GM19351 (cell line): ENCODE measurements at regions not wholly inside any gene's neighbourhood (a gene's known extent, or its start where the extent isn't known, plus 50 kb on each side); places are given as distances from the start of the nearest gene placed in this dataset.

Experiments used
- ATAC-seq: cut with Tn5 transposase; IDR thresholded peaks from one replicate; pipeline ENCODE4 v1.9.1; 2021; ENCODE audit warnings: mild to moderate bottlenecking, moderate library complexity; ENCODE audit not compliant: unreplicated experiment

DNA sequence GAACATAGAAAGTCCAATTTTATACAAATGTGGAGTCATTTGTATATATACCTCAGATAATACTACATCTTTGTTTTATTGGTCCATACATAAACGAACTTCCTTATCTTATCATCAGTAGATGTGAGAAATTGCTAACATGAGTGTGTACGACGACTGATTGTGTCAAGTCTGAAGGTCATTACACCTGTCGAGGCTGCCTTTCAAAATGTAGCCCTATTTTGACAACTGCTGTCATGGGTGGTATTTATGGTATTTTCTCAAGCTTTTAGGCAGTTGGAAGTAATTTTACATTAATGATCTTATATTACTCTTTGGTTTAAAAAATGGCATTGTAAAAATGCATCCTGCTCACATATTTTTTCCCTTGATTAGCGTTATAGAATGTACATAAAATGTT lies 183.7 kb upstream of the DNAJC19 start:
- no peak for ATAC-seq

GRCh38 chr3:181134873-181135272 lies 145.3 kb upstream of the DNAJC19 start:
- ATAC-seq = no peak

GRCh38 chr3:181133832-181134231 lies 144.3 kb upstream of the DNAJC19 start:
- no peak for ATAC-seq

DNA sequence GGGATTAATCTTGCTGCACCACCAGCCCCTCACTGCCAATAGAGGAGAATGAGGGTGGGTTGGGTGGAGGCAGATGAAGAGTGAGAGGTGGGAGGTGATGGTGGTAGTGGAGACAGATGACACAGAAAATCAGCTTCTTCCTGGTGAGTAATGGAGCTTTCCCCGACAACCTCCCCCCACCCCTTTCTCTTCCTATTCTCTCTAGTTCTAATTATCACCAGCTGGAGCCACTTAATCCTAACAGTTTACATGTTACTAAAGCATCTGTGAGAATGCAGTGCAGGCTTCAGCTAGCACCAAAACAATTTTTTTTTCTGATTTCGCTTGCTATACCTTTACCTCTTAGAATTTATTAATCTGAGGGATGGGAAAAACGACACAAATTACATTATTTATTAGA lies 116.1 kb upstream of the DNAJC19 start:
- no peak for ATAC-seq

DNA sequence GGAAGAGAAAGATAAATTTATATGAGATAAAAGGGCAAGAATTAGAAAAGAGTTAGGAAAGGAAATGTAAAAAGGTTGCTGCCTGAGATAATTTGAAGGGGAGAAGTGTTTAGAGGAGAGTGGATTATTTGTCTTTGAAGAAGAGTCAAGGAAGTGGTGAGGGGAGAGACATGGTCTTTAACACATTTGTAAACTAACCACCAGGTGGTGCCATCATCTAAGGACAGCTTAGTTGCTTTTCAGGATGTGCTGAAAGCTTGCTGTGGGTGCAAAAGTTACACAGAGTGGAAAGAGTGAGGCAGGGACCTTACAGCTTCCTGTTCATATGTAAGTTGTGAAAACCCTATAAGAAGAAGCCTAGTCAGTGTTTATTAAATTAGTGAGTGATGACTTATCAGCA lies 114.1 kb upstream of the DNAJC19 start:
- peak; percentile 84 for ATAC-seq

GRCh38 chr3:181086011-181086410 lies 96.5 kb upstream of the DNAJC19 start:
- no peak for ATAC-seq

DNA sequence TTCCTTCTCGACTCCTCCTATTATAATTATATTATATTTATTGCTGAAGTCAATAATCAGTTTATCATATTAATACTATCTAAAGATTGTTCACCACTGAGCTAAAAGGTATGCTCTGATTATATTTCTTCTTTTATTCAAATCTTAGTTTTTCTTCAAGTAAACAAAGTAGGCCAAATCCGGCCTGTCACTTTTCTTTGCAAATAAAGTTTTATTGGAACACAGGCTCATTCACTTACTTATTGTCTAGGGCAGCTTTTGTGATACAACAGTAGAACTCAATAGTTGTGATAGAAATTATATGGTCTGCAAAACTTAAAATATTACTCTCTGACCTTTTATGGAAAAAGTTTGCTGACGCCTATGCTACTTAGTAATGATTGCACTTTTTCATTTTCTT lies 92.4 kb upstream of the DNAJC19 start:
- ATAC-seq = no peak

- no peak for ATAC-seq
Observed at GRCh38 chr3:181076558-181076957, 87.0 kb upstream of the DNAJC19 start.

GRCh38 chr3:181075098-181075497 lies 85.6 kb upstream of the DNAJC19 start:
- no peak for ATAC-seq

- no peak for ATAC-seq
Observed at GRCh38 chr3:181066143-181067087, 76.9 kb upstream of the DNAJC19 start.

GRCh38 chr3:181056136-181056732 lies 66.7 kb upstream of the DNAJC19 start:
- no peak for ATAC-seq

DNA sequence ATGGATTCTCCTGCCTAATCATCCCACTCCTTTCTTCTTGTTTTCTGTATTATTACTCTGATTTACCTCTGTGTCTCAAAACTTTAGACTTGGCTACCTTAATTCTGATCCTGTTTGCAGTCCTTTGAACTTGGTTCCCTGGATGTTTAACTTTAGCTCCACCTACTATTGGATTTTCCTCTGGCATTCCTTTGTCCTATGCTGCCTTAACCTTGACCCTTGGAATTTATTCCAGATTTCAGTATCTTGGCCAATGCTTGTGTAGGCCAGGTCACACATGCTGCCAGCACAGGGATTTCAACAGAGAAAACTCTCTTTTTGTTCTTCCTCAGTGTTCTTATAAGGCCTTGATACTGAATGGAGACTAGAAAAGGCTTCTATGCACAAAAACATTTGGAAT lies 65.0 kb upstream of the DNAJC19 start:
- no peak for ATAC-seq

GRCh38 chr3:181052256-181052655 lies 62.7 kb upstream of the DNAJC19 start:
- ATAC-seq = no peak

DNA sequence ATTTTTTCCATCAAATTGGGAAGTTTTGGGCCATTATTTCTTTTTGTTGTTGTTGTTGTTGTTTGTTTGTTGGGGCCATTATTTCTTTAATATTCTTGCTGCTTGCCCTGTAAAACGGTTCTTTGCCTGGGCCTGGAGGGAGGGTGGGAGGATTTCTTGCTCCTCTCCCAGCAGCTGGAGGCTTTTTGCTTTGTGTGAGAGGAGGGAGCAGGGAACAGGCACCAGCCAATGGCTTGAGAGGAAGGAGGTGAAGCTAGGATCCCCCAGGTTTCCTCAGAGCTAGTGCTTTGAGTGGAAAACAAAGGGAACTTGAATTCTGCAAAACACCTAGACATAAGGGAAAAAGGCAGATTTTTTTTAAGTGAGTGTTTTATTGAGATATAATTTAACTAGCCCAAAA lies 61.2 kb upstream of the DNAJC19 start:
- no peak for ATAC-seq

- ATAC-seq = no peak
Observed at GRCh38 chr3:181040030-181040429, 50.5 kb upstream of the DNAJC19 start.
